MM.1S (cell line): ENCODE measurements at regions not wholly inside any gene's neighbourhood (a gene's known extent, or its start where the extent isn't known, plus 50 kb on each side); places are given as distances from the start of the nearest gene placed in this dataset.

ENCODE experiments used
- DNase-seq: peaks from one replicate; pipeline ENCODE4 v3.0.0-alpha.2; 2015
- H2AFZ ChIP-seq: fragments of 300-600 bp; sonication (generic); 2 replicates; pipeline ENCODE4 v1.6.0; 2016; ENCODE audit warnings: antibody characterized with exemption, low read length
- H3F3A ChIP-seq: fragments of 300-600 bp; sonication (generic); 2 replicates; pipeline ENCODE4 v1.6.1; 2016; ENCODE audit warnings: mild to moderate bottlenecking, antibody characterized with exemption, low read length, moderate library complexity, mixed read lengths; ENCODE audit not compliant: insufficient read depth
- H3K27ac ChIP-seq: fragments of 300-600 bp; sonication (generic); 2 replicates; pipeline ENCODE4 v1.5.1; 2016; ENCODE audit warnings: mild to moderate bottlenecking, low read length
- H3K27me3 ChIP-seq: fragments of 300-600 bp; sonication (generic); replicated peaks from 2 replicates; pipeline ENCODE4 v1.6.0; 2016; ENCODE audit warnings: low read length; ENCODE audit not compliant: insufficient read depth
- H3K36me3 ChIP-seq: fragments of 300-600 bp; sonication (generic); replicated peaks from 2 replicates; pipeline ENCODE4 v1.6.1; 2016; ENCODE audit warnings: mild to moderate bottlenecking, low read length, mixed read lengths; ENCODE audit not compliant: insufficient read depth
- H3K4me1 ChIP-seq: fragments of 300-600 bp; sonication (generic); 2 replicates; pipeline ENCODE4 v1.6.1; 2016; ENCODE audit warnings: low read length, mixed read lengths
- H3K4me2 ChIP-seq: fragments of 300-600 bp; sonication (generic); 2 replicates; pipeline ENCODE4 v1.6.0; 2016; ENCODE audit warnings: low read depth, low read length
- H3K4me3 ChIP-seq: fragments of 300-600 bp; sonication (generic); 2 replicates; pipeline ENCODE4 v1.5.1; 2016; ENCODE audit warnings: low read length, mixed read lengths
- H3K79me2 ChIP-seq: fragments of 300-600 bp; sonication (generic); 2 replicates; pipeline ENCODE4 v1.6.1; 2016; ENCODE audit warnings: mixed run types, low read length, mixed read lengths
- H3K9ac ChIP-seq: fragments of 300-600 bp; sonication (generic); 2 replicates; pipeline ENCODE4 v1.6.1; 2016; ENCODE audit warnings: low read length, mixed read lengths
- H3K9me2 ChIP-seq: fragments of 300-600 bp; sonication (generic); replicated peaks from 2 replicates; pipeline ENCODE4 v1.6.1; 2016; ENCODE audit warnings: mild to moderate bottlenecking, low read length, mixed read lengths; ENCODE audit not compliant: insufficient read depth
- H3K9me3 ChIP-seq: fragments of 300-600 bp; sonication (generic); replicated peaks from 2 replicates; pipeline ENCODE4 v1.6.1; 2016; ENCODE audit warnings: mild to moderate bottlenecking, low read length, mixed read lengths; ENCODE audit not compliant: insufficient read depth
- H4K20me1 ChIP-seq: fragments of 300-600 bp; sonication (generic); 2 replicates; pipeline ENCODE4 v1.6.1; 2016; ENCODE audit warnings: mild to moderate bottlenecking, low read length, moderate library complexity, mixed read lengths; ENCODE audit not compliant: insufficient read depth
- CTCF ChIP-seq: fragments of 300-600 bp; sonication (generic); IDR thresholded peaks from 2 replicates; pipeline ENCODE4 v1.5.1; 2016; ENCODE audit warnings: antibody characterized with exemption, low read length, mixed read lengths
- EZH2 ChIP-seq: fragments of 300-600 bp; sonication (generic); optimal IDR thresholded peaks from 2 replicates; pipeline ENCODE3; 2017; ENCODE audit warnings: low read depth, mild to moderate bottlenecking, antibody characterized with exemption, low read length, mixed read lengths
- EZH2phosphoT487 ChIP-seq: fragments of 300-600 bp; sonication (generic); IDR thresholded peaks from 2 replicates; pipeline ENCODE4 v1.6.1; 2018; ENCODE audit warnings: antibody characterized with exemption, low read length

- peaks cover 29% of the 10 kb centered on the region for H3K4me1 ChIP-seq
- H4K20me1 ChIP-seq, result no peaks in the 10 kb centered on the region
- no peak overlapping the region for H3K9ac ChIP-seq
- no peak overlapping the region for H3K27ac ChIP-seq
- no peak overlapping the region for H3K4me2 ChIP-seq
- no peaks in the 10 kb centered on the region for H3K9me3 ChIP-seq
- no peak overlapping the region for H2AFZ ChIP-seq
- H3K9me2 ChIP-seq, result no peaks in the 10 kb centered on the region
- no peaks in the 10 kb centered on the region for H3K27me3 ChIP-seq
- H3K36me3 ChIP-seq, result no peaks in the 10 kb centered on the region
- no peaks in the 10 kb centered on the region for H3K79me2 ChIP-seq
- TF ChIP-seq EZH2 (no peak), EZH2phosphoT487 (no peak), CTCF (no peak)
- no peak overlapping the region for H3K4me3 ChIP-seq
- peaks cover 10% of the 10 kb centered on the region for H3F3A ChIP-seq
- DNase-seq, result no peak
Observed at GRCh38 chr14:49487238-49487637, 98.9 kb downstream of the RPS29 start.

- no peak for TF ChIP-seq CTCF
- TF ChIP-seq EZH2phosphoT487, result no peak
- no peak for TF ChIP-seq EZH2
- DNase-seq, result no peak
Observed at GRCh38 chr14:49485290-49485689, 100.9 kb downstream of the RPS29 start.

GRCh38 chr14:49484180-49484579, 102.0 kb downstream of the RPS29 start:
- Histone ChIP-seq H3K27me3 (no peaks in the 10 kb centered on the region), H3K9me3 (no peaks in the 10 kb centered on the region), H3K4me1 (peaks cover 32% of the 10 kb centered on the region), H3K4me3 (no peak overlapping the region), H3K9ac (no peak overlapping the region), H3K4me2 (peak overlapping the region; percentile 51; the same call in 1 of the 2 replicates), H3F3A (peaks cover 10% of the 10 kb centered on the region), H3K9me2 (no peaks in the 10 kb centered on the region), H3K79me2 (no peaks in the 10 kb centered on the region), H3K27ac (peak overlapping the region; percentile 64; the same call in 1 of the 2 replicates), H4K20me1 (no peaks in the 10 kb centered on the region), H2AFZ (no peak overlapping the region), H3K36me3 (no peaks in the 10 kb centered on the region)
- TF ChIP-seq EZH2, result no peak
- no peak for TF ChIP-seq EZH2phosphoT487
- no peak for TF ChIP-seq CTCF
- no peak for DNase-seq

More at GRCh38 chr14:49485290-49485689, 100.9 kb downstream of the RPS29 start:
- no peak overlapping the region for H3K4me2 ChIP-seq
- H3K27ac ChIP-seq, result no peak overlapping the region
- peaks cover 10% of the 10 kb centered on the region for H3F3A ChIP-seq
- H3K36me3 ChIP-seq, result no peaks in the 10 kb centered on the region
- no peak overlapping the region for H2AFZ ChIP-seq
- no peaks in the 10 kb centered on the region for H3K9me3 ChIP-seq
- no peak overlapping the region for H3K4me3 ChIP-seq
- no peaks in the 10 kb centered on the region for H3K9me2 ChIP-seq
- H3K27me3 ChIP-seq, result no peaks in the 10 kb centered on the region
- no peak overlapping the region for H3K9ac ChIP-seq
- no peaks in the 10 kb centered on the region for H3K79me2 ChIP-seq
- H4K20me1 ChIP-seq, result no peaks in the 10 kb centered on the region
- peaks cover 32% of the 10 kb centered on the region for H3K4me1 ChIP-seq
